HEK293 (cell line): ENCODE measurements at regions not wholly inside any gene's neighbourhood (a gene's known extent, or its start where the extent isn't known, plus 50 kb on each side); places are given as distances from the start of the nearest gene placed in this dataset.

Experiments used
- CTCF ChIA-PET: fragments of 350-600 bp; formaldehyde crosslinking; extraction: SDS; loops from one replicate; lab custom pipeline; 2021; ENCODE audit warnings: antibody characterized with exemption; lab: Yijun Ruan, JAX
- POLR2A ChIA-PET: fragments of 300-600 bp; formaldehyde crosslinking; extraction: SDS; loops from one replicate; lab custom pipeline; 2020; ENCODE audit warnings: antibody characterized with exemption, inconsistent platforms; lab: Yijun Ruan, JAX
- H3K27ac ChIP-seq: fragments of 200-500 bp; sonication (Bioruptor generic); 2 replicates; pipeline ENCODE4 v1.5.1; 2014; ENCODE audit warnings: low read depth, low read length, control low read depth, inconsistent platforms; ENCODE audit errors: extremely low read depth
- H3K36me3 ChIP-seq, 2 experiments: fragments of 200-500 bp in 1 of 2; sonication (Bioruptor generic) in 1 of 2; 1 replicate in 1 of 2; 2 replicates in 1 of 2; pipeline ENCODE4 v1.5.1; 2014 to 2017; ENCODE audit warnings: inconsistent platforms in 2 of 2, low read length in 2 of 2; ENCODE audit not compliant: control insufficient read depth in 2 of 2, insufficient read depth in 1 of 2
- H3K4me1 ChIP-seq: fragments of 200-500 bp; sonication (Bioruptor generic); 2 replicates; pipeline ENCODE4 v1.5.1; 2014; ENCODE audit warnings: mild to moderate bottlenecking, low read length, inconsistent platforms; ENCODE audit not compliant: control insufficient read depth, insufficient read depth
- H3K4me3 ChIP-seq: 2 replicates; pipeline ENCODE4 v1.5.1; 2011; ENCODE audit warnings: low read depth, mild to moderate bottlenecking, control low read depth, low read length, moderate library complexity
- H3K9me3 ChIP-seq: fragments of 200-500 bp; sonication (Bioruptor generic); 2 replicates; pipeline ENCODE4 v1.5.1; 2014; ENCODE audit warnings: low read depth, low read length, inconsistent platforms; ENCODE audit not compliant: control insufficient read depth, insufficient read depth
- GFI1B ChIP-seq: fragments of 450-650 bp; formaldehyde crosslinking; IDR thresholded peaks from 2 replicates; pipeline ENCODE4 v1.5.1; 2016; ENCODE audit warnings: missing biosample characterization, missing genetic modification characterization
- GLI4 ChIP-seq: fragments of 450-650 bp; formaldehyde crosslinking; IDR thresholded peaks from 2 replicates; pipeline ENCODE4 v1.5.1; 2016; ENCODE audit warnings: missing biosample characterization, missing genetic modification characterization
- HOXA7 ChIP-seq: sonication (generic); formaldehyde crosslinking; IDR thresholded peaks from 2 replicates; pipeline ENCODE4 v1.8.1; 2022; ENCODE audit warnings: missing genetic modification reagents, borderline replicate concordance
- KLF17 ChIP-seq: fragments of 450-650 bp; formaldehyde crosslinking; IDR thresholded peaks from 2 replicates; pipeline ENCODE4 v1.5.1; 2016; ENCODE audit warnings: missing biosample characterization, missing genetic modification characterization
- MZF1 ChIP-seq: fragments of 450-650 bp; formaldehyde crosslinking; IDR thresholded peaks from 2 replicates; pipeline ENCODE4 v1.5.1; 2017; ENCODE audit warnings: missing biosample characterization, missing genetic modification characterization, borderline replicate concordance
- OVOL3 ChIP-seq: fragments of 450-650 bp; formaldehyde crosslinking; IDR thresholded peaks from 2 replicates; pipeline ENCODE4 v1.5.1; 2016; ENCODE audit warnings: missing biosample characterization, missing genetic modification characterization
- PBX3 ChIP-seq: sonication (generic); formaldehyde crosslinking; IDR thresholded peaks from 2 replicates; pipeline ENCODE4 v1.8.1; 2022; ENCODE audit warnings: mild to moderate bottlenecking, moderate library complexity, missing genetic modification reagents
- ZNF132 ChIP-seq: fragments of 450-650 bp; formaldehyde crosslinking; IDR thresholded peaks from 2 replicates; pipeline ENCODE4 v1.5.1; 2017; ENCODE audit warnings: missing biosample characterization, missing genetic modification characterization, borderline replicate concordance
- ZNF221 ChIP-seq: fragments of 450-650 bp; formaldehyde crosslinking; IDR thresholded peaks from 2 replicates; pipeline ENCODE4 v1.5.1; 2017; ENCODE audit warnings: missing biosample characterization, missing genetic modification characterization, borderline replicate concordance
- ZNF248 ChIP-seq: fragments of 450-650 bp; formaldehyde crosslinking; IDR thresholded peaks from 2 replicates; pipeline ENCODE4 v1.5.1; 2017; ENCODE audit warnings: missing biosample characterization, missing genetic modification characterization
- ZNF292 ChIP-seq: fragments of 450-650 bp; formaldehyde crosslinking; IDR thresholded peaks from 2 replicates; pipeline ENCODE4 v1.5.1; 2016; ENCODE audit warnings: low read depth, missing biosample characterization, missing genetic modification characterization, borderline replicate concordance
- ZNF404 ChIP-seq: fragments of 450-650 bp; formaldehyde crosslinking; IDR thresholded peaks from 2 replicates; pipeline ENCODE4 v1.5.1; 2017; ENCODE audit warnings: missing biosample characterization, missing genetic modification characterization
- ZNF488 ChIP-seq: fragments of 450-650 bp; formaldehyde crosslinking; IDR thresholded peaks from 2 replicates; pipeline ENCODE4 v1.5.1; 2016; ENCODE audit warnings: missing biosample characterization, missing genetic modification characterization
- ZNF518A ChIP-seq: fragments of 450-650 bp; formaldehyde crosslinking; conservative IDR thresholded peaks from 2 replicates; pipeline ENCODE4 v1.5.1; 2016; ENCODE audit warnings: low read depth, missing biosample characterization, missing genetic modification characterization
- ZNF521 ChIP-seq: fragments of 450-650 bp; formaldehyde crosslinking; IDR thresholded peaks from 2 replicates; pipeline ENCODE4 v1.5.1; 2017; ENCODE audit warnings: missing biosample characterization, mild to moderate bottlenecking, missing genetic modification characterization
- ZNF549 ChIP-seq: fragments of 450-650 bp; IDR thresholded peaks from 2 replicates; pipeline ENCODE4 v1.5.1; 2018; ENCODE audit warnings: missing biosample characterization, missing genetic modification characterization, mild to moderate bottlenecking, inconsistent platforms, moderate library complexity
- ZNF623 ChIP-seq: fragments of 450-650 bp; formaldehyde crosslinking; IDR thresholded peaks from 2 replicates; pipeline ENCODE4 v1.5.1; 2016; ENCODE audit warnings: missing biosample characterization, missing genetic modification characterization
- ZNF692 ChIP-seq: fragments of 450-650 bp; formaldehyde crosslinking; IDR thresholded peaks from 2 replicates; pipeline ENCODE4 v1.5.1; 2016; ENCODE audit warnings: missing biosample characterization, missing genetic modification characterization
- ZNF747 ChIP-seq: fragments of 450-650 bp; formaldehyde crosslinking; IDR thresholded peaks from 2 replicates; pipeline ENCODE4 v1.5.1; 2016; ENCODE audit warnings: missing biosample characterization, missing genetic modification characterization
- ZSCAN30 ChIP-seq: fragments of 450-650 bp; IDR thresholded peaks from 2 replicates; pipeline ENCODE4 v1.5.1; 2018; ENCODE audit warnings: missing biosample characterization, mild to moderate bottlenecking, missing genetic modification characterization, moderate library complexity
- ZXDB ChIP-seq: fragments of 450-650 bp; formaldehyde crosslinking; IDR thresholded peaks from 2 replicates; pipeline ENCODE4 v1.5.1; 2016; ENCODE audit warnings: missing biosample characterization, missing genetic modification characterization

GRCh38 chr1:218896202-218896601 is 277.5 kb upstream of the LYPLAL1 start:
- H3K36me3 ChIP-seq, result no peaks in the 10 kb centered on the region
- TF ChIP-seq ZNF518A (no peak), MZF1 (tag by site-specific recombination) (no peak)
- TF ChIP-seq, all 188 proteins: peak for 0
- ChIA-PET POLR2A (no interaction called here), CTCF (no interaction called here)
- H3K4me1 ChIP-seq, result no peaks in the 10 kb centered on the region
- H3K9me3 ChIP-seq, result no peaks in the 10 kb centered on the region
- H3K27ac ChIP-seq, result no peak overlapping the region
- no peak overlapping the region for H3K4me3 ChIP-seq

- no peaks in the 10 kb centered on the region for H3K4me1 ChIP-seq
- ChIA-PET POLR2A (no interaction called here), CTCF (no interaction called here)
- H3K4me3 ChIP-seq, result no peak overlapping the region
- H3K27ac ChIP-seq, result no peak overlapping the region
- H3K9me3 ChIP-seq, result no peaks in the 10 kb centered on the region
- no peaks in the 10 kb centered on the region for H3K36me3 ChIP-seq
- no peak for TF ChIP-seq ZNF747 (tag by site-specific recombination)
- TF ChIP-seq ZNF248 (tag by site-specific recombination), result no peak
- no peak for TF ChIP-seq OVOL3
- no peak for TF ChIP-seq KLF17 (tag by site-specific recombination)
- TF ChIP-seq ZNF692, result no peak
- no peak for TF ChIP-seq ZNF488 (tag by site-specific recombination)
- TF ChIP-seq GFI1B (tag by site-specific recombination), result no peak
- TF ChIP-seq HOXA7 (CRISPR knock-in tag), result no peak
- TF ChIP-seq ZNF292 (tag by site-specific recombination), result no peak
- no peak for TF ChIP-seq ZXDB
- TF ChIP-seq GLI4 (tag by site-specific recombination), result no peak
- TF ChIP-seq ZNF521 (tag by site-specific recombination), result no peak
- no peak for TF ChIP-seq ZNF623 (tag by site-specific recombination)
- no peak for TF ChIP-seq ZNF132 (tag by site-specific recombination)
- no peak for TF ChIP-seq PBX3 (CRISPR knock-in tag)
- TF ChIP-seq ZNF404 (tag by site-specific recombination), result no peak
- TF ChIP-seq ZSCAN30, result no peak
- no peak for TF ChIP-seq ZNF549 (tag by site-specific recombination)
- no peak for TF ChIP-seq ZNF221 (tag by site-specific recombination)
Observed at GRCh38 chr1:218898921-218899320, 274.8 kb upstream of the LYPLAL1 start.
